ENCODE measurements at regions not wholly inside any gene's neighbourhood (a gene's known extent, or its start where the extent isn't known, plus 50 kb on each side); places are given as distances from the start of the nearest gene placed in this dataset.

- Histone ChIP-seq H3K27ac (no peak overlapping the region), H3K9me3 (no peaks in the 10 kb centered on the region), H3K36me3 (no peaks in the 10 kb centered on the region), H3K4me3 (no peak overlapping the region), H3K4me1 (peaks cover 0 to 5% (median under 1%) of the 10 kb centered on the region in 4 donors), H3K27me3 (no peaks in the 10 kb centered on the region)
- DNase-seq (no peak), ATAC-seq (ENCODE audit: low FRiP score in 2 of 2) (no peak)
- no peak for TF ChIP-seq POLR2AphosphoS5 (IDR thresholded peaks at IDR 0.05)
- TF ChIP-seq POLR2A (IDR thresholded peaks at IDR 0.05): no peak
- TF ChIP-seq CTCF (IDR thresholded peaks at IDR 0.05): no peak
- no peak for TF ChIP-seq EP300 (IDR thresholded peaks at IDR 0.05)
- WGBS, 2 donors: 45 to 56% methylated on average over 2 of the region's 2 CpGs
Observed at GRCh38 chr3:99246010-99246654, 344.6 kb upstream of the DCBLD2 start.

GRCh38 chr3:99242271-99242670 is 340.8 kb upstream of the DCBLD2 start:
- H3K27me3 ChIP-seq: no peaks in the 10 kb centered on the region
- no peaks in the 10 kb centered on the region for H3K9me3 ChIP-seq
- H3K4me1 ChIP-seq: no peaks in the 10 kb centered on the region
- no peak for ATAC-seq (ENCODE audit: low FRiP score in 2 of 2)
- H3K27ac ChIP-seq: no peak overlapping the region
- no peak overlapping the region for H3K4me3 ChIP-seq
- 95 to 97% methylated on average over 2 of the region's 2 CpGs for WGBS, 2 donors
- DNase-seq: no peak
- no peaks in the 10 kb centered on the region for H3K36me3 ChIP-seq
- TF ChIP-seq POLR2A (IDR thresholded peaks at IDR 0.05) (no peak), POLR2AphosphoS5 (IDR thresholded peaks at IDR 0.05) (no peak), CTCF (IDR thresholded peaks at IDR 0.05) (no peak)

DNA sequence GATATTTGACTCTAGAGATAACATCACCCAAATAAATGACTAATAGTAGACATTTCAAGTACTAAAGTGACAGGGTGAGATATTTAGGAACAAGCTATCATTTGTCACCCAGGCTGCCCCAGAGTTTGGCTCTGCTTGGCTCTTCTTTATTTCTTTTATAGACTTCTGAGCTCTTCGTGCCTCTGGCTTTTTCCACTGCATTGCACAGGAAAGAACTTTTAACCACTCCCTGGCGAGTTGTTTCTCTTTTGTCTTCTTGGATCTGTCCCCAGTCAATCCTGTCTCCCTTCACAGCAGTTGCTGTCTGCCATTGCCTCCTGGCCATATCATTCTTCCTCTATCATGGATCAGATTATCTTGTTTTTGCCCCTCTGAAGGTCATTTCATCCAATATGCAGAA is 339.2 kb upstream of the DCBLD2 start:
- no peaks in the 10 kb centered on the region for H3K9me3 ChIP-seq
- H3K27me3 ChIP-seq: no peaks in the 10 kb centered on the region
- DNase-seq: no peak
- H3K4me1 ChIP-seq: no peaks in the 10 kb centered on the region
- H3K36me3 ChIP-seq: no peaks in the 10 kb centered on the region
- WGBS, 2 donors: 31 to 33% methylated on average over 2 of the region's 2 CpGs
- no peak overlapping the region for H3K4me3 ChIP-seq
- ATAC-seq (ENCODE audit: low FRiP score in 2 of 2): no peak
- H3K27ac ChIP-seq: no peak overlapping the region
- no peak for TF ChIP-seq POLR2A (IDR thresholded peaks at IDR 0.05)
- TF ChIP-seq CTCF (IDR thresholded peaks at IDR 0.05): no peak
- TF ChIP-seq EP300 (IDR thresholded peaks at IDR 0.05): no peak
- TF ChIP-seq POLR2AphosphoS5 (IDR thresholded peaks at IDR 0.05): no peak

DNA sequence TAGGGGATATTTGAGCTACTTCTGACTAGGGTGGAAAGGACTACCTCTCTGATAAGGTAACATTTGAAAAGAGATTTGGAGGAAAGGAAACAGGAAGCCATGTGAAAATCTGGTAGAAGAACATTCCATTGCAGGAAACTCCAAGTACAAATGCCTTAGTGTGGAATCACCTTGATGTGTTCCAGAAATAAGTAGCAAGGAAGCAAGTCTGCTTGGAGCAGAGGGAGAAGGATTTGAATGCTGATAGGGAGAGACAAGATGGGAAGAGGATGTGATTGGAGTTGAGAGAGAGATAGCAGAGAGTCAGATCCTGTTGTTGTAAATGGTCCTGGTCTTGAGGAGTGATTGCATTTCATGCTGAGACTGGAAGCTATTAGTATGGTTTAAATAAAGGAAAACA is 335.1 kb upstream of the DCBLD2 start:
- H3K27ac ChIP-seq: no peak overlapping the region
- H3K4me3 ChIP-seq: no peak overlapping the region
- no peak for ATAC-seq (ENCODE audit: low FRiP score in 2 of 2)
- no peaks in the 10 kb centered on the region for H3K27me3 ChIP-seq
- TF ChIP-seq POLR2AphosphoS5 (IDR thresholded peaks at IDR 0.05) (no peak), CTCF (IDR thresholded peaks at IDR 0.05) (no peak), POLR2A (IDR thresholded peaks at IDR 0.05) (no peak), EP300 (IDR thresholded peaks at IDR 0.05) (no peak)
- H3K36me3 ChIP-seq: no peaks in the 10 kb centered on the region
- H3K9me3 ChIP-seq: no peaks in the 10 kb centered on the region
- no peak for DNase-seq
- H3K4me1 ChIP-seq: no peaks in the 10 kb centered on the region

DNA sequence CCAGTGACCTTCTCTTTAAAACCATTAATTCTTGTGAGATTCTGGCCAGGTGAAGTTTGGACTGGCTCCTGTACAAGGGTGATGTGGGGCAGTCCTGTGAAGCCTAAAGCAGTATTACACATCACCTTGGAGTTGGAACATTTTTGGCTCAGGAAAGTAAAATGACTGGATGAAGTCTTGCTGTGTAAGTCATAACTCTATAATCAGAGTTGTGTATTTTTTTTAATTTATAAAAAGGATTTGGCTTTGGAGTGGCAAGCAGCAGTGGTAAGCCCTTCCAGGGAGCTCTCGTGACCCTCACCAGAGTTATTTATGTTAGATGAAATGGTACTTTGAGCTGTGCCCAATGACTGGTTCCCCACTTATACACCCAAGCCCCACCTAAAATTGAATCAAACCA is 331.2 kb upstream of the DCBLD2 start:
- no peaks in the 10 kb centered on the region for H3K27me3 ChIP-seq
- H3K4me3 ChIP-seq: no peak overlapping the region
- ATAC-seq (ENCODE audit: low FRiP score in 2 of 2): no peak
- no peak for TF ChIP-seq EP300 (IDR thresholded peaks at IDR 0.05)
- TF ChIP-seq POLR2AphosphoS5 (IDR thresholded peaks at IDR 0.05): no peak
- no peak for TF ChIP-seq POLR2A (IDR thresholded peaks at IDR 0.05)
- no peak for TF ChIP-seq CTCF (IDR thresholded peaks at IDR 0.05)
- WGBS, 2 donors: 83 to 88% methylated on average over 1 of the region's 1 CpG
- no peak overlapping the region for H3K27ac ChIP-seq
- no peaks in the 10 kb centered on the region for H3K36me3 ChIP-seq
- DNase-seq: no peak
- H3K4me1 ChIP-seq: no peaks in the 10 kb centered on the region
- H3K9me3 ChIP-seq: no peaks in the 10 kb centered on the region

All from upper lobe of left lung (tissue), 6 donors.